ENCODE measurements at regions not wholly inside any gene's neighbourhood (a gene's known extent, or its start where the extent isn't known, plus 50 kb on each side); places are given as distances from the start of the nearest gene placed in this dataset.

GRCh38 chr14:42311876-42312275, 705.2 kb downstream of the LRFN5 start:
- TF ChIP-seq CTCF (IDR thresholded peaks at IDR 0.05) (no peak), POLR2A (IDR thresholded peaks at IDR 0.05) (no peak)
- Histone ChIP-seq H3K4me1 (no peaks in the 10 kb centered on the region), H3K4me3 (no peak overlapping the region), H3K27ac (no peak overlapping the region), H3K36me3 (no peaks in the 10 kb centered on the region), H3K27me3 (no peaks in the 10 kb centered on the region), H3K9me3 (peaks cover 0 to 29% (median 13%) of the 10 kb centered on the region in 12 donors)
- intact Hi-C loops (cut with DNase I), result no loop called here
- ATAC-seq (no peak), DNase-seq (no peak)
- WGBS, 4 donors, result 59 to 76% (median 73%) methylated on average over 9 of the region's 9 CpGs

GRCh38 chr14:42307239-42307825, 700.7 kb downstream of the LRFN5 start:
- Histone ChIP-seq H3K9me3 (peaks cover 0 to 40% (median 19%) of the 10 kb centered on the region in 12 donors), H3K36me3 (no peaks in the 10 kb centered on the region), H3K27ac (no peak overlapping the region), H3K4me3 (no peak overlapping the region), H3K27me3 (no peaks in the 10 kb centered on the region), H3K4me1 (no peaks in the 10 kb centered on the region)
- DNase-seq (no peak), ATAC-seq (no peak)
- TF ChIP-seq CTCF (IDR thresholded peaks at IDR 0.05) (no peak), POLR2A (IDR thresholded peaks at IDR 0.05) (no peak)
- intact Hi-C loops (cut with DNase I), result no loop called here
- 76 to 85% (median 82%) methylated on average over 5 of the region's 5 CpGs for WGBS, 4 donors

DNA sequence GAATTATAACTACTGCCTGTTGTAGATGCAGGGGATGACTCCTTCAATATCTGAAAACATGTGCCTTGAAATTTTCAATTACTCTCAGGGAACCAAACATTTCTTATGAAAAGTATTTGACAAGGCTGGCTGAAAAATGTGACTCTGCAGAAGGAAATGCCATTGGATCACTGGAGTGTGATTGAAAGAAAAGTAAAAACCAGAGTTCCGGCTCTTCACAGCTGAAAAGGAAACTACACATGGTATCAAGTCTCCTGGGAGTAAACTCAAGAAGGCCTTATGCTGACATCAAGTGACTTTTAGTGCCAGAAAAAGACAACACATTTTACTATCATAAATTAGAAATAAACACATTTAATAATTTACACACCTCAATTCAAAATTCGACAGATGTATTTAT, 693.0 kb downstream of the LRFN5 start:
- H3K36me3 ChIP-seq, result no peaks in the 10 kb centered on the region
- 41 to 62% (median 47%) methylated on average over 2 of the region's 2 CpGs for WGBS, 4 donors
- TF ChIP-seq CTCF (IDR thresholded peaks at IDR 0.05) (no peak), POLR2A (IDR thresholded peaks at IDR 0.05) (no peak)
- ATAC-seq (no peak), DNase-seq (no peak)
- intact Hi-C loops (cut with DNase I), result no loop called here
- no peaks in the 10 kb centered on the region for H3K27me3 ChIP-seq
- H3K27ac ChIP-seq, result no peak overlapping the region
- H3K4me1 ChIP-seq, result no peaks in the 10 kb centered on the region
- no peak overlapping the region for H3K4me3 ChIP-seq
- H3K9me3 ChIP-seq, result peaks cover 0 to 6% (median 0%) of the 10 kb centered on the region in 12 donors

- H3K36me3 ChIP-seq, result no peaks in the 10 kb centered on the region
- WGBS, 4 donors, result 49 to 64% (median 62%) methylated on average over 1 of the region's 1 CpG
- H3K4me1 ChIP-seq, result no peaks in the 10 kb centered on the region
- intact Hi-C loops (cut with DNase I), result no loop called here
- no peak overlapping the region for H3K4me3 ChIP-seq
- H3K27ac ChIP-seq, result no peak overlapping the region
- peaks cover 0 to 16% (median 0%) of the 10 kb centered on the region in 12 donors for H3K9me3 ChIP-seq
- ATAC-seq (no peak), DNase-seq (no peak)
- TF ChIP-seq POLR2A (IDR thresholded peaks at IDR 0.05) (no peak), CTCF (IDR thresholded peaks at IDR 0.05) (no peak)
- no peaks in the 10 kb centered on the region for H3K27me3 ChIP-seq
Observed at GRCh38 chr14:42293180-42293579, 686.5 kb downstream of the LRFN5 start.
